Lower lobe of right lung (tissue), 2 donors: ENCODE measurements at regions not wholly inside any gene's neighbourhood (a gene's known extent, or its start where the extent isn't known, plus 50 kb on each side); places are given as distances from the start of the nearest gene placed in this dataset.

Source experiments
- ATAC-seq, 2 donors: fragments of 200-7000 bp; cut with Tn5 transposase; one replicate each; pipeline ENCODE4 v1.9.1; 2020 to 2022; ENCODE audit warnings: mild to moderate bottlenecking in 2 of 2, moderate library complexity in 2 of 2
- DNase-seq: peaks from one replicate; pipeline ENCODE4 v3.0.0-alpha.2; 2020
- H3K27ac ChIP-seq: fragments of 200-600 bp; one replicate; pipeline ENCODE4 v1.8.0; 2022
- H3K27me3 ChIP-seq: fragments of 200-600 bp; one replicate; pipeline ENCODE4 v1.8.0; 2022; ENCODE audit warnings: low read depth
- H3K36me3 ChIP-seq: fragments of 200-600 bp; one replicate; pipeline ENCODE4 v1.8.0; 2022; ENCODE audit warnings: mild to moderate bottlenecking
- H3K4me1 ChIP-seq: fragments of 200-600 bp; one replicate; pipeline ENCODE4 v1.8.0; 2022
- H3K4me3 ChIP-seq: fragments of 200-600 bp; one replicate; pipeline ENCODE4 v1.8.0; 2022; ENCODE audit warnings: mild to moderate bottlenecking
- H3K9me3 ChIP-seq: fragments of 200-600 bp; one replicate; pipeline ENCODE4 v1.8.0; 2022
- intact Hi-C: fragments of 100-400 bp; cut with DNase I; formaldehyde crosslinking; loops from one replicate; pipeline ENCODE4 v1.11.0; 2022
- TF ChIP-seq, protein P1 (sequence below): fragments of 200-600 bp; IDR thresholded peaks from one replicate; pipeline ENCODE4 v1.8.0; 2022; ENCODE audit warnings: antibody characterized with exemption, mild to moderate bottlenecking
- donor health status: DM: no; HTN: yes; CAD: no; lungs with severe emphysema.

DNA sequence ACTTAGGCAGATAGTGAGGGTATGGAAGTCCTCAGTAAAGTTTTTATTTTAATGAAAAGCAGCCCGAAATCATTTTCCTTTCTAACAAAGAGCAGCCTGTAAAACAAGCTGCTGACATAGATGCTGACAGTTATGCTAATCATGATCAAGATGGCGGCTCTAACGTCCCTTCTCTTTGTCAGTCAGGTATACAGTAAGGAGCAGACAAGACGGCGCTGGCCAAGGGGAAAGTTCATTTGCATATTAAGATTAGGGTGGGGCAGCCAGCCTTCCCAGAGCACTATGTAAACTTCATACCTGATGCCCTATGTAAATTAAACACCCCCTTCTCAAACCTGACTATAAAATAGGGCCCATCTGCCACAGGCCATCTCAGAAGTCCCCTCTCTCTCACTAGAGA, 76.9 kb downstream of the MAGEB10 start:
- Histone ChIP-seq H3K27me3 (no peaks in the 10 kb centered on the region), H3K9me3 (no peaks in the 10 kb centered on the region), H3K27ac (no peak overlapping the region), H3K4me3 (no peak overlapping the region), H3K36me3 (no peaks in the 10 kb centered on the region), H3K4me1 (no peaks in the 10 kb centered on the region)
- intact Hi-C loops, result no loop called here
- DNase-seq, result no peak
- TF ChIP-seq, protein P1, sequence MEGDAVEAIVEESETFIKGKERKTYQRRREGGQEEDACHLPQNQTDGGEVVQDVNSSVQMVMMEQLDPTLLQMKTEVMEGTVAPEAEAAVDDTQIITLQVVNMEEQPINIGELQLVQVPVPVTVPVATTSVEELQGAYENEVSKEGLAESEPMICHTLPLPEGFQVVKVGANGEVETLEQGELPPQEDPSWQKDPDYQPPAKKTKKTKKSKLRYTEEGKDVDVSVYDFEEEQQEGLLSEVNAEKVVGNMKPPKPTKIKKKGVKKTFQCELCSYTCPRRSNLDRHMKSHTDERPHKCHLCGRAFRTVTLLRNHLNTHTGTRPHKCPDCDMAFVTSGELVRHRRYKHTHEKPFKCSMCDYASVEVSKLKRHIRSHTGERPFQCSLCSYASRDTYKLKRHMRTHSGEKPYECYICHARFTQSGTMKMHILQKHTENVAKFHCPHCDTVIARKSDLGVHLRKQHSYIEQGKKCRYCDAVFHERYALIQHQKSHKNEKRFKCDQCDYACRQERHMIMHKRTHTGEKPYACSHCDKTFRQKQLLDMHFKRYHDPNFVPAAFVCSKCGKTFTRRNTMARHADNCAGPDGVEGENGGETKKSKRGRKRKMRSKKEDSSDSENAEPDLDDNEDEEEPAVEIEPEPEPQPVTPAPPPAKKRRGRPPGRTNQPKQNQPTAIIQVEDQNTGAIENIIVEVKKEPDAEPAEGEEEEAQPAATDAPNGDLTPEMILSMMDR, result no peak
- ATAC-seq, result no peak

DNA sequence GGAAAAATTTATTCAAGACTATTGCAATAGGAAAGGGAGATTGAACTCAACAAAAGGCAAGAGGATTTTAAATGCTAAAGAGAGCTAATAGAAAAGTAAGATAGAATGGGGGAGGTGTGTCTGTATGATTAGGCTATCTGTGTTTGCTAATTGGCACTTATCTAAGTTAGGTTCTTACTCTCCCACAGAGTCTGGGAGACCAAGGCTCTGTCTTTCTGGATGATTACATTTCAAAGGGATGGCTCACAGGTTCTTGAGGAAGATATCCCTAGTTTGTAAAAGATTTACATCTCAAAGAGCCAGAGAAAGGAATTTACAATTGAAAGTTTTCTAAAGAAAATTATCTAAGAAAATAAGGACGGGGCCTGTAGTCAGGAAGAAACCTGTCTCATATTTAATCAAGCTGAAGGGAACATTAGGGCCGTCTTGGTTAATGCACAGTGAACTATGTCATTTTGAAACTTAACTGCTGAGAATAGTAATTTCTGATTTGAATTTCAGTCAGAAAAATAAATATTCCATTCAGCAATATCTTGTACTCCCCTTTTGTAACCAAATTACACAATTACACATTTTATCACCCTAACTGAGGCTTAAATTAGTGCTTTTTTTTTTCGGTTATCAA, 75.8 kb downstream of the MAGEB10 start:
- DNase-seq (no peak), ATAC-seq (no peak)
- H3K27me3 ChIP-seq, result no peaks in the 10 kb centered on the region
- no peak overlapping the region for H3K27ac ChIP-seq
- TF ChIP-seq, protein P1, result no peak
- intact Hi-C loops, result no loop called here
- no peaks in the 10 kb centered on the region for H3K36me3 ChIP-seq
- no peaks in the 10 kb centered on the region for H3K4me1 ChIP-seq
- no peaks in the 10 kb centered on the region for H3K9me3 ChIP-seq
- no peak overlapping the region for H3K4me3 ChIP-seq

DNA sequence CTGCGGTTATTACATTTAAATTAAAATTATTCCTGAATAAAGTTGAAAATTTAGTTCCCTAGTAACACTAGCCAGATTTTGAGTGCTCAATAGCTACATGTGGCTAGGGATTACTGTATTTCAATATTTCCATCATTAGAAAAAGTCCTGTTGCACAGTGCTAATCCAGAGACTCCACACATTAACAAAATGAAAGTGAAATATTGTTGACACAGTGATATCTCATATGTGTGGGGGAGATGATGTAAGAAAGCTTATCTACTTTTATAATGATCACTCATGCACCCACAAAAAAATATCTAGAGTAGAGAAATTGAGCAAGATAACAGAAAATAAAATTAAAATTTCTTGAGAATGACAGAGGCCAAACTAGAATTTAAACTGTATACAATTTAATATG, 74.9 kb downstream of the MAGEB10 start:
- ATAC-seq, result no peak
- Histone ChIP-seq H3K4me1 (no peaks in the 10 kb centered on the region), H3K27ac (no peak overlapping the region)

DNA sequence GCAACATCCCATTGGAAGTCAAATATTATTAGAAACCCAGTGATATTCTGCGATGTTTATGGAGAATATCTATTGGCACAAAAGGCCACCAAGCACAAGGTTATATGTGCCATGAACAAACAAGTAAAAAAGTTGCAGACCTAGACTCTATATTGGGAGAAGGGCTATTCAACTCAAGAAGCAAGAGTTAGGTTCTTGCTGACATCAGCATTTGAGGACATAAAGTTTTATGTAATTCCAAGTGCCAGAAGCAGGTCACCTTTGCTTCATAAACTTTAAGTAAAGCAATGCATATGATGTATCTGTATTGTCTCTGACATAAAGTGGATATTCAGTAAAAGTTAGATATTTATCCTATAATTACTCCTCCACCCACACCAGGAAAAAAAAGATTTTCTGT, 71.1 kb downstream of the MAGEB10 start:
- Histone ChIP-seq H3K4me3 (no peak overlapping the region), H3K36me3 (no peaks in the 10 kb centered on the region), H3K27ac (no peak overlapping the region), H3K4me1 (no peaks in the 10 kb centered on the region), H3K9me3 (no peaks in the 10 kb centered on the region), H3K27me3 (no peaks in the 10 kb centered on the region)
- TF ChIP-seq, protein P1, result no peak
- DNase-seq, result no peak
- intact Hi-C loops, result no loop called here
- ATAC-seq, result no peak

More for the DNA sequence above, 74.9 kb downstream of the MAGEB10 start:
- Histone ChIP-seq H3K27me3 (no peaks in the 10 kb centered on the region), H3K9me3 (no peaks in the 10 kb centered on the region), H3K4me3 (no peak overlapping the region), H3K36me3 (no peaks in the 10 kb centered on the region)
- intact Hi-C loops, result no loop called here
- TF ChIP-seq, protein P1, result no peak
- DNase-seq, result no peak
